ENCODE measurements at regions not wholly inside any gene's neighbourhood (a gene's known extent, or its start where the extent isn't known, plus 50 kb on each side); places are given as distances from the start of the nearest gene placed in this dataset.

- H3K27me3 ChIP-seq (ENCODE audit: control insufficient read depth in 3 of 3, insufficient read depth in 3 of 3, low read length in 3 of 3): no peaks in the 10 kb centered on the region
- no peaks in the 10 kb centered on the region for H3K4me1 ChIP-seq (ENCODE audit: control insufficient read depth in 3 of 3, insufficient read depth in 3 of 3, low read length in 3 of 3)
- no peak overlapping the region for H3K27ac ChIP-seq (ENCODE audit: low read depth, low read length)
- H3K4me3 ChIP-seq (ENCODE audit: low read length in 3 of 3): no peak overlapping the region
- H3K9ac ChIP-seq (ENCODE audit: low read depth in 1 of 3, low read length in 3 of 3): no peak overlapping the region
- H3K9me3 ChIP-seq (ENCODE audit: control insufficient read depth in 3 of 3, low read length in 3 of 3): no peaks in the 10 kb centered on the region
- peaks cover 39 to 43% (median 42%) of the 10 kb centered on the region in 3 donors for H3K36me3 ChIP-seq (ENCODE audit: control insufficient read depth in 3 of 3, insufficient read depth in 3 of 3, low read length in 3 of 3)
Measured at GRCh38 chr21:36245649-36246048, 74.3 kb upstream of the MORC3 start.

GRCh38 chr21:36246080-36246631, 73.8 kb upstream of the MORC3 start:
- Histone ChIP-seq H3K27me3 (ENCODE audit: control insufficient read depth in 3 of 3, insufficient read depth in 3 of 3, low read length in 3 of 3) (no peaks in the 10 kb centered on the region), H3K9ac (ENCODE audit: low read depth in 1 of 3, low read length in 3 of 3) (no peak overlapping the region), H3K9me3 (ENCODE audit: control insufficient read depth in 3 of 3, low read length in 3 of 3) (no peaks in the 10 kb centered on the region), H3K4me3 (ENCODE audit: low read length in 3 of 3) (no peak overlapping the region), H3K4me1 (ENCODE audit: control insufficient read depth in 3 of 3, insufficient read depth in 3 of 3, low read length in 3 of 3) (no peaks in the 10 kb centered on the region), H3K27ac (ENCODE audit: low read depth, low read length) (no peak overlapping the region), H3K36me3 (ENCODE audit: control insufficient read depth in 3 of 3, insufficient read depth in 3 of 3, low read length in 3 of 3) (peaks cover 44 to 47% (median 46%) of the 10 kb centered on the region in 3 donors)

DNA sequence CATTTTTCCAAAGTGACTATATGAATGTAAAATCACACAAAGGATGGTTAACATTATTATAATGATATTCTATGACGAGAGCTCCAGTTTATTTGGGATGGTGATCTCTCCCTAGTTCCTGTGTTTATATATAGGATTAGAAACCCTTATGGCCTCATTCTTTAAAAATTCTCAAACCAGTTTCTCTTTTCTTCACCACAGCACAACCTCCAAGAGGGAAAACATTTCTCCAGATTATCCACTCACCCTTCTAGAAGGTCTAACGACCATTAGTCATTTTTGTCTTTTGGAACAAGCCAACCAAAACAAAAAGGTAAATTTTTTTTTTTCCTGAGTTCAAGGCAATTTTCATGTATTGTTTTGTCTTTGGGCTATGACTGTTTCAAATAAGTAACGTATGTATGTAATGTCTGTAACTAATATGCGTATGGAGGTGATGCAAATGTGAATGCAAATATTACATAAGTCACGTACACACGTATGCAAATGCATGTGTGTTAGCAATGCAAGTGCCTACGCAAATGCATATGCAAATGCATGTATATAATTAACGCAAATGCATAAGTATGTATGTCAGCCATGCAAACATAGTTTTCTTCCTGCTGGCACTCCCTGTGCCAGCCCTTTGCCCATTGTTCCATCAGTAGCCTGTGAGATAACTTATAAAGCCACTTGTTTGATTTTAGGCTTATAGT, 72.5 kb upstream of the MORC3 start:
- H3K4me1 ChIP-seq (ENCODE audit: control insufficient read depth in 3 of 3, insufficient read depth in 3 of 3, low read length in 3 of 3): no peaks in the 10 kb centered on the region
- peaks cover 44 to 52% (median 50%) of the 10 kb centered on the region in 3 donors for H3K36me3 ChIP-seq (ENCODE audit: control insufficient read depth in 3 of 3, insufficient read depth in 3 of 3, low read length in 3 of 3)
- H3K9ac ChIP-seq (ENCODE audit: low read depth in 1 of 3, low read length in 3 of 3): no peak overlapping the region
- no peaks in the 10 kb centered on the region for H3K9me3 ChIP-seq (ENCODE audit: control insufficient read depth in 3 of 3, low read length in 3 of 3)
- no peaks in the 10 kb centered on the region for H3K27me3 ChIP-seq (ENCODE audit: control insufficient read depth in 3 of 3, insufficient read depth in 3 of 3, low read length in 3 of 3)
- H3K27ac ChIP-seq (ENCODE audit: low read depth, low read length): no peak overlapping the region
- H3K4me3 ChIP-seq (ENCODE audit: low read length in 3 of 3): no peak overlapping the region

DNA sequence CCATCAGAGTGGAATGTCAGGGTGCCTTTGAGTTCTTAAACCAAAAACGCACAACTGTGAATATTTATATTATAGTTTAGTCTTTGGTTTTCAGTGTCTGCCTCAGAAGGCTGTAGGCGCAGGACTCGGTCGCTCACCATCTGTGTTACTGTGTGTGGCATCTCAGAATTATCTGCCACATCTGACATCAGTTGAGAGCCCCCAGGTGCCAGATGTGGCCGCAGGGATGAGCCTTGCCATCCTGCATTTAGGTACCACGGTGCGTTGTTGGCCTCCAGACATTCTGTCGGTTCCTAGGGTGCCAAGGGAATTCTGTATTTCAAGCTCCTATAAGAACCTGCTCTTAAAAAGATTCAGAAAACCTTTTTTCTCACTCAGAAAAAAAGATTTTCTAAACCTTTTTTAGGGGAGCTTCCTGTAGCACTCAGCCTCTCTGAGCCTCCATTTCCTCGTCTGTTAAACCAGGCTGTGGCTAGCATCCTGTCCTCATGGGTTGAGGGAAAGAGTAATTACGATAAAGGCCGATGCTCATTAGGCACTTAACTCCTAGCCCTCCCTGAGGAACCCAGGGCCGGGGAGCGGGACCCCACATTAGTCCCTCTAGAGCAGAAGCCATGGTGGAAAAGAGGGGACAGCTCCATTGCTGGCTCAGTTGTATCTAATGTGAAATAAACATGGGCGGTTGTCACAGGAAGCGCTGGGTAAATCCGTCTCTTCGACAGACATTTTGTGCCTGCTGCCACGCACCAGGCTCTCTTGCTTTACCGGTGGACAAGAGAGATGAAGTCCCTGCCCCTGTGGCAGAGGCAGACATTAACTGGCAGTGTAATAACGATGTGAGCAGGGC, 70.2 kb upstream of the MORC3 start:
- Histone ChIP-seq H3K9ac (ENCODE audit: low read depth in 1 of 3, low read length in 3 of 3) (no peak overlapping the region), H3K4me1 (ENCODE audit: control insufficient read depth in 3 of 3, insufficient read depth in 3 of 3, low read length in 3 of 3) (no peaks in the 10 kb centered on the region), H3K27me3 (ENCODE audit: control insufficient read depth in 3 of 3, insufficient read depth in 3 of 3, low read length in 3 of 3) (no peaks in the 10 kb centered on the region), H3K9me3 (ENCODE audit: control insufficient read depth in 3 of 3, low read length in 3 of 3) (no peaks in the 10 kb centered on the region), H3K4me3 (ENCODE audit: low read length in 3 of 3) (no peak overlapping the region), H3K36me3 (ENCODE audit: control insufficient read depth in 3 of 3, insufficient read depth in 3 of 3, low read length in 3 of 3) (peaks cover 54 to 68% (median 60%) of the 10 kb centered on the region in 3 donors), H3K27ac (ENCODE audit: low read depth, low read length) (no peak overlapping the region)

- H3K9ac ChIP-seq (ENCODE audit: low read depth in 1 of 3, low read length in 3 of 3): no peak overlapping the region
- H3K36me3 ChIP-seq (ENCODE audit: control insufficient read depth in 3 of 3, insufficient read depth in 3 of 3, low read length in 3 of 3): peaks cover 46 to 61% (median 52%) of the 10 kb centered on the region in 3 donors
- no peaks in the 10 kb centered on the region for H3K9me3 ChIP-seq (ENCODE audit: control insufficient read depth in 3 of 3, low read length in 3 of 3)
- H3K27ac ChIP-seq (ENCODE audit: low read depth, low read length): no peak overlapping the region
- no peaks in the 10 kb centered on the region for H3K4me1 ChIP-seq (ENCODE audit: control insufficient read depth in 3 of 3, insufficient read depth in 3 of 3, low read length in 3 of 3)
- no peaks in the 10 kb centered on the region for H3K27me3 ChIP-seq (ENCODE audit: control insufficient read depth in 3 of 3, insufficient read depth in 3 of 3, low read length in 3 of 3)
- no peak overlapping the region for H3K4me3 ChIP-seq (ENCODE audit: low read length in 3 of 3)
Measured at GRCh38 chr21:36250423-36251075, 69.4 kb upstream of the MORC3 start.

DNA sequence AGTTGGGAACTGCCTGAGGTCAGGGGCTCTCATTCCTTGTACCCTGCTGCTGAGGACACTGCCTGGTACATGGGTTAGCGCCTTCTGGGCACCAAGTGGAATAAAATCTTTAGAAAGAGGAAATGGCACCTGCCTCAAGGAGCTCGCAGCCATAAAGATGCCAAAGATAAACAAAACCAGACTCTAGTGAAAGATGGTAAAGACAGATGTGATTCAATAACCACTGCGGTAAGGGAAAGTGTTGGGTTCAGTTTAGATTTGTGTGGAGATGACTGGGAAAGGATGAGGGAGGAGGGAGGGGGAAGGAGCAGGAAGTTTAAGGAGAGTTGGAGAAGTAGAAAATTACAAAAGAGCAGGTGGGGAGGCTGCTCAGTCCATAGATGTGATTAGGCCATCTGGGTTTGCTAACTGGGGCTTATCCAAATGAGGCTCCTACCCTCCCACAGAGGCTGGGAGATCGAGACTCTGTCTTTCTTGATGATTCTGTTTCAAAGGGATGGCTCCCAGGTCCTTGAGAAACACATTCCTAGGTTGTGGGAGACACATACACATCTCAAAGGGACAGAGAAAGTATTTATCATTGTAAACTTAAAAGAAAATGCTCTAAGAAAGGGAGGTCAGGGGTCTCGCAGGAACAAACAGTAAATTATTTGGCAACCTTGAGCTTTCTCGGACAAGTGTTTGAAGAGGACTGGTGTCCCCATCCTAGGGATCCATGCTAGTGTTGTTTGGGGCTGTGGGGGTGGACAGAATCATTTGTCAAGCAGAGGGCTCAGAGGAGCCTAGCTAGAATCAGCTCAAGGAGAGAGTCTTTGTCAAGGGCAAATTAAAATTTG, 65.7 kb upstream of the MORC3 start:
- H3K4me3 ChIP-seq (ENCODE audit: low read length in 3 of 3): no peak overlapping the region
- no peak overlapping the region for H3K9ac ChIP-seq (ENCODE audit: low read depth in 1 of 3, low read length in 3 of 3)
- H3K27ac ChIP-seq (ENCODE audit: low read depth, low read length): no peak overlapping the region
- peaks cover 30 to 46% (median 44%) of the 10 kb centered on the region in 3 donors for H3K36me3 ChIP-seq (ENCODE audit: control insufficient read depth in 3 of 3, insufficient read depth in 3 of 3, low read length in 3 of 3)
- no peaks in the 10 kb centered on the region for H3K9me3 ChIP-seq (ENCODE audit: control insufficient read depth in 3 of 3, low read length in 3 of 3)
- H3K4me1 ChIP-seq (ENCODE audit: control insufficient read depth in 3 of 3, insufficient read depth in 3 of 3, low read length in 3 of 3): no peaks in the 10 kb centered on the region
- no peaks in the 10 kb centered on the region for H3K27me3 ChIP-seq (ENCODE audit: control insufficient read depth in 3 of 3, insufficient read depth in 3 of 3, low read length in 3 of 3)

DNA sequence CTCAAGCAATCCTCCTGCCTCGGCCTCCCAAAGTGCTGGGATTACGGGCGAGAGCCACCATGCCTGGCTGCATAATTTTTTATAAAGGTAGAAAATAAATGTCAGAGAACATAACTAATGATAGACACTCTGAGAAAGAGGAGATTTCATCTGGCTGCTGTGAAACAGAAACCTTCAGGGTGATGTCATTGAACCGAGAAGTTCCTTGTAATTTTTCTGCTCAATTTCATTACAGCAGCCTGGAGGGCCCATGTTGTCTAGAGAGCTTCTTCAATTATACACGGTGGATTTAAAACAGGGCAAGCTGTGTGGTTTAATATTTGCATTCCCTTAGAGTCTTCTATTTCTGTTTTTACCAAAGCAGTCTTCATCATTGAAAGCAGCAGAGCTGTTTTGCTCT, 64.3 kb upstream of the MORC3 start:
- Histone ChIP-seq H3K9me3 (ENCODE audit: control insufficient read depth in 3 of 3, low read length in 3 of 3) (no peaks in the 10 kb centered on the region), H3K4me3 (ENCODE audit: low read length in 3 of 3) (no peak overlapping the region), H3K9ac (ENCODE audit: low read depth in 1 of 3, low read length in 3 of 3) (no peak overlapping the region), H3K27me3 (ENCODE audit: control insufficient read depth in 3 of 3, insufficient read depth in 3 of 3, low read length in 3 of 3) (no peaks in the 10 kb centered on the region), H3K27ac (ENCODE audit: low read depth, low read length) (no peak overlapping the region), H3K36me3 (ENCODE audit: control insufficient read depth in 3 of 3, insufficient read depth in 3 of 3, low read length in 3 of 3) (peaks cover 24 to 37% (median 33%) of the 10 kb centered on the region in 3 donors), H3K4me1 (ENCODE audit: control insufficient read depth in 3 of 3, insufficient read depth in 3 of 3, low read length in 3 of 3) (peaks cover 0 to 4% (median 1%) of the 10 kb centered on the region in 3 donors)

DNA sequence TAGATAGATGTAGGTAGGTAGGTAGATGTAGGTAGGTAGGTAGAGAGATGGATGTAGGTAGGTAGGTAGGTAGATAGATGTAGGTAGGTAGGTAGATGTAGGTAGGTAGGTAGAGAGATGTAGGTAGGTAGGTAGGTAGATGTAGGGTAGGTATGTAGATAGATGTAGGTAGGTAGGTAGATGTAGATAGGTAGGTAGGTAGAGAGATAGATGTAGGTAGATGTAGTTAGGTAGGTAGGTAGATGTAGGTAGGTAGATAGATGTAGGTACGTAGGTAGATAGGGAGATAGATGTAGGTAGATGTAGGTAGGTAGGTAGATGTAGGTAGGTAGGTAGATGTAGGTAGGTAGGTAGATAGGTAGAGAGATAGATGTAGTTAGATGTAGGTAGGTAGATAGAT, 62.3 kb upstream of the MORC3 start:
- H3K36me3 ChIP-seq (ENCODE audit: control insufficient read depth in 3 of 3, insufficient read depth in 3 of 3, low read length in 3 of 3): peaks cover 24 to 37% (median 28%) of the 10 kb centered on the region in 3 donors
- no peaks in the 10 kb centered on the region for H3K27me3 ChIP-seq (ENCODE audit: control insufficient read depth in 3 of 3, insufficient read depth in 3 of 3, low read length in 3 of 3)
- H3K27ac ChIP-seq (ENCODE audit: low read depth, low read length): no peak overlapping the region
- H3K9me3 ChIP-seq (ENCODE audit: control insufficient read depth in 3 of 3, low read length in 3 of 3): no peaks in the 10 kb centered on the region
- H3K9ac ChIP-seq (ENCODE audit: low read depth in 1 of 3, low read length in 3 of 3): no peak overlapping the region
- peaks cover 0 to 4% (median 2%) of the 10 kb centered on the region in 3 donors for H3K4me1 ChIP-seq (ENCODE audit: control insufficient read depth in 3 of 3, insufficient read depth in 3 of 3, low read length in 3 of 3)
- no peak overlapping the region for H3K4me3 ChIP-seq (ENCODE audit: low read length in 3 of 3)

DNA sequence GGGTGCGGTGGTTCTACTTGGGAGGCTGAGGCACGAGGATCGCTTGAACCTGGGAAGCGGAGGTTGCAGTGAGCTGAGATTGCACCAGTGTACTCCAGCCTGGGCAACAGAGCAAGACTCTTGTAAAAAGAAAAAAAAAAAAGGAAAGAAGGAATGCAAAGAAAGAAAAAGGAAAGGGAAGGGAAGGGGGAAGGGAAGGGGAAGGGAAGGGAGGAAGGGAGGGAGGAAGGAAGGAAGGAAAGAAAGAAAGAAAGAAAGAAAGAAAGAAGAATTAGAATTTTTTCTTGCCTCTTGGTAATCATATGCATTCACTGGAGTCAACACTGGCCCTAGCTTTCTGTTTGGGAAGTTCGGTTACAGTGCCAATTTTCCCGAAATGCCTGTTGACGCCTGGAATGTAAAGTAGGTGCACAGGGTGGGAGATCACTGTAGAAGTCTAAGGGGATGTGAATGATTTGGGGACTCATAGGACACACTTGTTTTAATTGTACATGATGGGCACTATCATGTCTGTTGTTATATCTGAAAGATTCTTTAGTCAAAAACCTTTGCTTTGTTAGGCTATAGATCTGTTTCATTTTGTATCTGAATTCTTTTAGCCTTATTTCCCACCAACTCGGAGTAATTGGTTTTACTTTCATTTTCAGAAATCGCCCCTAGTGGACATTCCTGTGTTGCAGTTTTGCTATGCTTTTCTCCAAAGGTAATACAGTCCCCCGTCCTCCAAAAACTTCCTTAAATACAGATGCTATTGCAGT, 59.8 kb upstream of the MORC3 start:
- H3K9ac ChIP-seq (ENCODE audit: low read depth in 1 of 3, low read length in 3 of 3): peak overlapping the region; percentile 46 to 60 (median 52)
- H3K4me3 ChIP-seq (ENCODE audit: low read length in 3 of 3): peak overlapping the region; percentile 66 to 94 (median 76)
- H3K27ac ChIP-seq (ENCODE audit: low read depth, low read length): peak overlapping the region; percentile 60
- H3K27me3 ChIP-seq (ENCODE audit: control insufficient read depth in 3 of 3, insufficient read depth in 3 of 3, low read length in 3 of 3): no peaks in the 10 kb centered on the region
- H3K36me3 ChIP-seq (ENCODE audit: control insufficient read depth in 3 of 3, insufficient read depth in 3 of 3, low read length in 3 of 3): peaks cover 15 to 26% (median 18%) of the 10 kb centered on the region in 3 donors
- H3K9me3 ChIP-seq (ENCODE audit: control insufficient read depth in 3 of 3, low read length in 3 of 3): no peaks in the 10 kb centered on the region
- peaks cover 2 to 4% (median 2%) of the 10 kb centered on the region in 3 donors for H3K4me1 ChIP-seq (ENCODE audit: control insufficient read depth in 3 of 3, insufficient read depth in 3 of 3, low read length in 3 of 3)
